HG02763 (cell line): ENCODE measurements at regions not wholly inside any gene's neighbourhood (a gene's known extent, or its start where the extent isn't known, plus 50 kb on each side); places are given as distances from the start of the nearest gene placed in this dataset.
A peak's percentile ranks its signal among the peaks of the same experiment; 100 is the strongest.
"Not testable (repeated sequence)": the region's sequence is repeated elsewhere in the genome, so short reads cannot be mapped to it uniquely, and the experiment has no call there.

Experiments
- ATAC-seq: cut with Tn5 transposase; IDR thresholded peaks from one replicate; pipeline ENCODE4 v1.9.1; 2021; ENCODE audit warnings: mild to moderate bottlenecking, moderate library complexity; ENCODE audit not compliant: unreplicated experiment

GRCh38 chr1:219863816-219864215 is 64.5 kb downstream of the SLC30A10 start:
- not testable (repeated sequence) for ATAC-seq

DNA sequence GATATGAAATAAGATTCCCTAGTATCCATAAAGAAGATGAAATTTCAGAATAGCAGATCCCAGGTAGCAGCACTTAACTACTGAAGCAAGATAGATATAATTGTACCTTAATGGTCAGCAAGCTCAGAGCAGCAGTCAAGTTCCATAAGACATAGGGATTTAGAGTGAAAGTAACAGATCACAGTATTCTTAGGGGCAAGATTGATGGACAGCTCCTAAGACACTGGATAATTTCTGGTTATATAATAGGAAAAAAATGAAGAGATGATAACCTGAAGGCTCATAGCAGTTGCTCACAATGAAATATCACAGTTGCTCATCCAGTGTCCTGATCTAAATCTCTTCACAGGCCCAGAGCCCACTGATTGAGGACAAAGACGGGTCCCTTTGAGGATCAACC is 66.0 kb downstream of the SLC30A10 start:
- ATAC-seq = no peak

DNA sequence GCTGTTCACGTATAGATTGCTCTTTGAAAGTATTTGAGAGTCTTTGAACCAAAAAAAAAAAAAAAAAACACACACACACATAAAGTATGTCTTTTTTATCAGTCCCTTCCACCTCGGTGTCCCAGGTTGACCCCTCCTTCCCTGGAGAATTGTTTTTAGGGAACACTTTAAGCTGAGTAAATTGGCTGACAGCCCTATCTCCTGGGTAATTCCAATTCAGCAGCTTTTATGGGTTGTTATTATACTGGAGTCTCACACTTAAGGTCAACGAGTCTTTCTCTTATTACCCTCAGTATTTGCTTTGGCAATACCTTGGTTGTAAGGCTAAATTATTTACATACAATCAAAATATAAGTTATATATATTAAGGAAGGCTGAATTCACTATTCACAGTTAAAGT is 69.4 kb downstream of the SLC30A10 start:
- ATAC-seq = no peak

- no peak for ATAC-seq
Measured at GRCh38 chr1:219847215-219847855, 81.0 kb downstream of the SLC30A10 start.

- ATAC-seq = not testable (repeated sequence)
Measured at GRCh38 chr1:219839595-219839994, 88.8 kb downstream of the SLC30A10 start.

GRCh38 chr1:219837994-219838294 is 90.4 kb downstream of the SLC30A10 start:
- no peak for ATAC-seq

GRCh38 chr1:219837274-219837993 is 90.9 kb downstream of the SLC30A10 start:
- ATAC-seq = no peak

DNA sequence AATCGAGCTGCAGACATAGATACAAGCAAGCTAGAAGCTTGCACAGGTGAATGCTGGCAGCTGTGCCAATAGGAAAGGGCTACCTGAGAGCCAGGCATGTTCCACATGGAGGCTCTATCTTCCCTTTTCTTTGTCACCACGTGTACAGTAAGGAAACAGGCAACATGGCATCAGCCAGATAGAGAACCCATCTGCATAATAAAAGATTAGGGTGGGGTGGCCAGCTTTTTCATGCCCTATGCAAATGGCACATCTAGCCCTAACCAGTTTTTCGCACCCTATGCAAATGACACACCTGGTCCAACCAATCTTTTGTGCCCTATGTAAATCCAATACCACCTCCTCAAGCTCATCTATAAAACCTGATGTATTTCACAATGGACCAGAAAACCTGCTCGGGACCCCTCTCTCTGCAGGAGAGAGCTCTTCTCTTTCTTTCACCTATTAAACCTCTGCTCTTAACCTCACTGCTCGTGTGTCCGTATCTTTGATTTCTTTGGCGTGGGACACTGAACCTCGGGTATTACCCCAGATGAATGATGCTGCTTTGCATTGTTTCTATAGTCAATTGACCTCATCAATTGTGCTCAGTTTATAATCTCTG is 93.9 kb downstream of the SLC30A10 start:
- no peak for ATAC-seq

DNA sequence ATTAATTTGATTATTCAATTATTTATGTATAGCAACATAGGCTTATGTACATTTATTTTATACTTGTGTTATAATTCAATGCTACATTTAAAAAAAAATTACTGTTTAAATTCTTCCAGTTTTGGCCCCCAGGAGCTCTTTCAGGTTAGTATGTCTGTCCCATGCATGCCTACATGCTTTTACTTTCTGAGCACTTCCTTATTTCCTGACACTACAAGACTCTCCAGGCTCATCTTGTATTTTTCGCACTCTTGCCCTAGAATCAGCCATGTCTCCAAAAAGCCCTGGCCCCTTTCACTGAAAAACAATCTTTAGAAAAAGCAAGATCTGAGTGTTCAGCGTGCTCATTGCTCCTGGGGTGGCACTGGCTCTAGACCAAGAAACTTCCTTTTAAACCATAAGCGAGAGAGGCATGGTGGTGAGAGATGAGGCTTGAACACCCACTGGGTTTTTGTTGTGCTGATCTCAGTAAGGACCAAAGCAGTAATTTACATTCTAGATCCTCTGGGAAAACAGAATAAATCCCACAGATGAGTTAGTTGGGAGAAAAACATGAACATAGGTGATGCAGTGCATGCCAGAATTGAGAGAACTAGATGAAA is 95.0 kb downstream of the SLC30A10 start:
- ATAC-seq = no peak

- no peak for ATAC-seq
Measured at GRCh38 chr1:219826290-219826689, 102.1 kb downstream of the SLC30A10 start.

- no peak for ATAC-seq
Measured at GRCh38 chr1:219825355-219825754, 103.0 kb downstream of the SLC30A10 start.

DNA sequence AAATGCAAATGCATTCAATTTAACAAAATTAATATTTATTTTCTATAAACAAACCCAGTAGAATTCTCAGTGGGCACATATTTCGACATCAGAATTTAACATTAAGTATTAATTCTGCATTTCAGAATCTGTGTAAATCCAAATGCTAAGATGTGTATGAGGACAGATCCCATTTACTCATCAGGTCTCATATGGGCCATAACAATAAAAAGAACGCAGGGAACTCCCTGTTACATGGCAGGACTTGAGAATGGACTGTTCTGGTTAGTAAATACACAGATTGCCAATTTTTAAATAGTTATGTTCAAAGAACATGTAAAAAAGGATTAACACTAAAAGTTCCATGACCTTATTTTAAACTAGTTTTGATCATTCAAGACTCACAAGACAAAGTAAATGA is 104.0 kb downstream of the SLC30A10 start:
- ATAC-seq = no peak

- no peak for ATAC-seq
Measured at GRCh38 chr1:219820551-219820950, 107.8 kb downstream of the SLC30A10 start.

GRCh38 chr1:219817914-219818313 is 110.4 kb downstream of the SLC30A10 start:
- ATAC-seq = no peak

- no peak for ATAC-seq
Measured at GRCh38 chr1:219813294-219813693, 115.1 kb downstream of the SLC30A10 start.

GRCh38 chr1:219812491-219813203 is 115.7 kb downstream of the SLC30A10 start:
- peak; percentile 90 for ATAC-seq

GRCh38 chr1:219812086-219812485 is 116.3 kb downstream of the SLC30A10 start:
- ATAC-seq = no peak

DNA sequence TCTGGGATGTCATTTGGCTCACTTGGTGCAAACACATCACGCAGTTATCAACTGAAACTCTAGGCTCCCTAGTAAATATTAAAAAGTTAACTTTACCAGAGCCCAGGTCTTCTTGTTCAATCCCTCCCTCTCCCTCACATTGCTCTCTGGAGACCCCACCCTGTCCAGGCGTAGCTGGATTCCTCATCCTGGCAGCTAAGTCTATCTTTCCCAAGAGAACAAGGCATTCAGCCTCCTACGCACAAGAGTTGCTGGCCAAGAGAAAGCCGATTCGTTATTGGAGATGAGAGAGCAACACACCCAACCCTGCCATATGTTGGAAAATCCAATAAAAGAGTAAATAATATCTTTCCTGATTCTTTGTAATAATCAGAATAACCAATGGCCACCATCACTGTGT is 117.9 kb downstream of the SLC30A10 start:
- ATAC-seq = no peak

DNA sequence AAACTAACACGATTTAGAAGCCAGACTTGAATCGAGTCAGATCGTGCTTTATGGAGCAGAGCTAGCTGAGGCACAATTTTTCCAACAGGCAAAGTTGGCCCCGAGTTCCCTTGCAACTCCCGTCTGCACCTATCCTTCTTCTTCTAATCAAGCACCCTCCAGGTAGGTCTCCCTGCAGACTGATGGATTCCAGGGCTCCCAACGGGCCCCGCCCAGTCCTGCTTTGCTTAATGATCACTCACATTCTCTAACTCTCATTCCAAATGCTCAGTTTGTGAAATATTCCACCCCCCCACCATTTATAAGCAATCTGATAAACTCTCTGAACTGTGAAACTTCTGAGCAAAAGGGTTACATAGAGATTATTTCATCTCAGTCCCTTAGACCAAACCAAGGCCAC is 119.6 kb downstream of the SLC30A10 start:
- no peak for ATAC-seq

DNA sequence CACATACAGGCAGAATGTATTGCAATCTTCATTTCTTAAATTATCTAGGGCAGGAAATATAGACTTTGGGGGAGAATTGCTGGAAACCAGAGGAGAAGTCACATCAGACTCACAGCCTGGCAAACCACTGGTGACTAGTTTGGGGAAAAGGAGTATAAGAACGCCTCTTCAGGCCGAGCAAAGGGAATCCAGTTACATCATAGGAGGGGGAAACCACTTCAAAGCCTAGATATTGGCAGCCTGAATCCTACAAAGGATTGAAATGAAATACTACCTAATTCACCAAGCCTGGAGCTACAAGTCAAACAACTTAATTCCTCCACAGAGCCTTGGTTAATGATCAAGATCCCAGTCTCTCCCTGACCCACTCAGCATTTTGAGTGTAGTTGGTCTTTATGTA is 121.7 kb downstream of the SLC30A10 start:
- no peak for ATAC-seq

DNA sequence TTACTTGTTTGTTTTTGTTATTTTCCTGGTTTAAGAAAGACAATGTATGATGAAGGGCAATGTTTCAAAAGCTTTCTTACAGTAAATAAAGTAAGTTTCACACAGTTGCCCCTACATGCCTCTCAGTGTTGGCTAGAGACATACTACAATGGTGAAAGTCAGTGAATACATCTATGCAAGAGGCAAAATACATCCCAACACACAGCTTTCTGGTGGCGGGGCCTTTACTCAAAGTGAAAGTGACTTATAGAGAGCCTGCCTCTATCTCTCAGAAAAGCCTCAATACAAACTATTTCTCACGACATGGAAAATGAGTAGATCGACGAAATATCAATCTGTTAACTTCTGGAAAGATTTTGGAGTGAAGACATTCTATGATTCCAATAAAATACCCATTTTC is 122.3 kb downstream of the SLC30A10 start:
- no peak for ATAC-seq
